ENCODE measurements at regions not wholly inside any gene's neighbourhood (a gene's known extent, or its start where the extent isn't known, plus 50 kb on each side); places are given as distances from the start of the nearest gene placed in this dataset.

- POLR2A ChIA-PET (ENCODE audit: unreplicated experiment), result no interaction called here
- no peak overlapping the region for H3K23ac ChIP-seq (ENCODE audit: low read depth, low read length)
- no peak overlapping the region for H4K5ac ChIP-seq (ENCODE audit: low read depth, low read length)
- H2BK5ac ChIP-seq (ENCODE audit: low read depth, low read length, poor library complexity, severe bottlenecking), result no peak overlapping the region
- H3K56ac ChIP-seq (ENCODE audit: extremely low read depth, insufficient read depth, low read length), result no peak overlapping the region
- H2AK9ac ChIP-seq (replicated peaks; ENCODE audit: low read depth, low read length, poor library complexity), result no peak overlapping the region
- H3K4me3 ChIP-seq (ENCODE audit: insufficient read depth, low read depth, low read length), result no peak overlapping the region
- no peak overlapping the region for H3K4ac ChIP-seq (ENCODE audit: low read depth, low read length)
- no peaks in the 10 kb centered on the region for H3K9me3 ChIP-seq (ENCODE audit: control insufficient read depth, insufficient read depth, low read length)
- H3K9ac ChIP-seq (ENCODE audit: low read depth, low read length), result no peak overlapping the region
- dilution Hi-C loops (cut with HindIII; ENCODE audit: low sequenced_read_pairs, unreplicated experiment) (no loop called here), in situ Hi-C loops (cut with MboI; ENCODE audit: low sequenced_read_pairs) (no loop called here), intact Hi-C loops (cut with micrococcal nuclease) (no loop called here)
- no peaks in the 10 kb centered on the region for H3K9me1 ChIP-seq (ENCODE audit: insufficient read depth, low read length)
- no peak overlapping the region for H3K27ac ChIP-seq (ENCODE audit: insufficient read depth, low read length)
- H3K14ac ChIP-seq (replicated peaks; ENCODE audit: low read depth, low read length), result no peak overlapping the region
- H3K79me1 ChIP-seq (ENCODE audit: low read depth in 1 of 2, low read length in 2 of 2), result no peaks in the 10 kb centered on the region
- no TSS peak for BruUV-seq (replicated peaks)
- no peak overlapping the region for H4K91ac ChIP-seq (ENCODE audit: insufficient read depth, low read depth, low read length)
- DNase-seq, result peak; percentile 42
- CTCF ChIA-PET, result no interaction called here
- TF ChIP-seq ELK1 (IDR thresholded peaks at IDR 0.05; ENCODE audit: borderline replicate concordance, low read depth, low read length), result no peak
- no peak for TF ChIP-seq CHD1 (IDR thresholded peaks at IDR 0.05; ENCODE audit: low read depth, low read length)
- TF ChIP-seq MAZ (IDR thresholded peaks at IDR 0.05; ENCODE audit: borderline replicate concordance, low read depth, low read length), result no peak
- no peak for TF ChIP-seq POLR2A (IDR thresholded peaks at IDR 0.05; ENCODE audit: low read depth, low read length)
- no peak for TF ChIP-seq RCOR1 (IDR thresholded peaks at IDR 0.05; ENCODE audit: insufficient replicate concordance, low read length)
- TF ChIP-seq MAFK (IDR thresholded peaks at IDR 0.05; ENCODE audit: low read depth, low read length), result no peak
- no peak for TF ChIP-seq MXI1 (IDR thresholded peaks at IDR 0.05; ENCODE audit: borderline replicate concordance, low read depth, low read length)
- TF ChIP-seq RAD21 (IDR thresholded peaks at IDR 0.05; ENCODE audit: low read length), result no peak
- no peak for TF ChIP-seq SMC3 (IDR thresholded peaks at IDR 0.05; ENCODE audit: low read depth, low read length)
- no peak for TF ChIP-seq NFE2L2 (IDR thresholded peaks at IDR 0.05; ENCODE audit: low read depth, low read length)
- no peak for TF ChIP-seq USF2 (IDR thresholded peaks at IDR 0.05; ENCODE audit: low read depth, low read length)
- TF ChIP-seq RFX5 (IDR thresholded peaks at IDR 0.05; ENCODE audit: low read depth, low read length), result no peak
- no peak for TF ChIP-seq BHLHE40 (IDR thresholded peaks at IDR 0.05; ENCODE audit: low read depth, low read length)
- no peak for TF ChIP-seq FOS (IDR thresholded peaks at IDR 0.05; ENCODE audit: low read depth, low read length)
- no peak for TF ChIP-seq CTCF (conservative IDR thresholded peaks at IDR 0.05; ENCODE audit: low read depth, low read length)
- TF ChIP-seq CEBPB (IDR thresholded peaks at IDR 0.05; ENCODE audit: low read depth, low read length), result no peak
- no peak overlapping the region for H4K8ac ChIP-seq (ENCODE audit: low read depth in 2 of 2, low read length in 2 of 2)
- no peak overlapping the region for H2AK5ac ChIP-seq (ENCODE audit: low read depth, low read length)
- H3K27me3 ChIP-seq (ENCODE audit: control insufficient read depth, insufficient read depth, low read length), result peaks cover 9% of the 10 kb centered on the region
- no peaks in the 10 kb centered on the region for H4K20me1 ChIP-seq (ENCODE audit: insufficient read depth, low read length)
- no peak overlapping the region for H2AFZ ChIP-seq (replicated peaks; ENCODE audit: low read length, poor library complexity)
- H3K36me3 ChIP-seq (ENCODE audit: control insufficient read depth, insufficient read depth, low read length), result no peaks in the 10 kb centered on the region
- no peak overlapping the region for H2BK15ac ChIP-seq (ENCODE audit: low read depth, low read length)
- no peak overlapping the region for H3K4me2 ChIP-seq (ENCODE audit: low read depth, low read length)
- no peak overlapping the region for H3K18ac ChIP-seq (ENCODE audit: low read depth, low read length)
- ATAC-seq (ENCODE audit: low read depth), result peak; percentile 71
- no peak overlapping the region for H2BK20ac ChIP-seq (ENCODE audit: low read depth, low read length)
- H3K4me1 ChIP-seq (ENCODE audit: control insufficient read depth, insufficient read depth, low read length), result no peaks in the 10 kb centered on the region
- WGBS, 2 experiments (ENCODE audit: extremely low coverage in 2 of 2, insufficient read length in 1 of 2), result no CpG with 5 or more reads among the region's 1 CpG
- H2BK120ac ChIP-seq (ENCODE audit: low read depth, low read length), result no peak overlapping the region
These were observed 66.1 kb upstream of the RHOU start for GRCh38 chr1:228669242-228669585.
